ENCODE measurements at regions not wholly inside any gene's neighbourhood (a gene's known extent, or its start where the extent isn't known, plus 50 kb on each side); places are given as distances from the start of the nearest gene placed in this dataset.

- TF ChIP-seq CTCF (IDR thresholded peaks at IDR 0.05), result no peak
- no peak for TF ChIP-seq POLR2A (IDR thresholded peaks at IDR 0.05; ENCODE audit: low read depth)
Measured at GRCh38 chr6:19297880-19298279, 539.3 kb upstream of the ID4 start.

Measured in esophagus muscularis mucosa (tissue), 3 donors.